Ectodermal cell (in vitro differentiated cells): ENCODE measurements at regions not wholly inside any gene's neighbourhood (a gene's known extent, or its start where the extent isn't known, plus 50 kb on each side); places are given as distances from the start of the nearest gene placed in this dataset.

Experiments
- H3K27ac ChIP-seq: 2 replicates; pipeline ENCODE4 v1.7.0; 2013; ENCODE audit warnings: mild to moderate bottlenecking, low read depth, low read length; ENCODE audit not compliant: insufficient read depth, poor library complexity, severe bottlenecking
- H3K27me3 ChIP-seq: 2 replicates; pipeline ENCODE4 v1.7.0; 2013; ENCODE audit warnings: mild to moderate bottlenecking, low read length; ENCODE audit not compliant: insufficient read depth, control insufficient read depth, poor library complexity, severe bottlenecking
- H3K36me3 ChIP-seq: one replicate; pipeline ENCODE4 v1.7.0; 2013; ENCODE audit warnings: low read length; ENCODE audit not compliant: control insufficient read depth, insufficient read depth
- H3K4me1 ChIP-seq: one replicate; pipeline ENCODE4 v1.7.0; 2013; ENCODE audit warnings: low read length; ENCODE audit not compliant: control insufficient read depth, insufficient read depth
- H3K4me3 ChIP-seq: 2 replicates; pipeline ENCODE4 v1.7.0; 2013; ENCODE audit warnings: low read depth, low read length, control low read depth; ENCODE audit not compliant: insufficient read depth
- H3K9me3 ChIP-seq: 2 replicates; pipeline ENCODE4 v1.7.0; 2013; ENCODE audit warnings: mild to moderate bottlenecking, low read length, moderate library complexity; ENCODE audit not compliant: control insufficient read depth
- WGBS, 2 experiments: methylation state at CpG; one replicate each; pipeline ENCODE4 v1.1.7; 2013; ENCODE audit warnings: missing lambda C conversion rate in 2 of 2; 5-methylcytosine and 5-hydroxymethylcytosine counted together

DNA sequence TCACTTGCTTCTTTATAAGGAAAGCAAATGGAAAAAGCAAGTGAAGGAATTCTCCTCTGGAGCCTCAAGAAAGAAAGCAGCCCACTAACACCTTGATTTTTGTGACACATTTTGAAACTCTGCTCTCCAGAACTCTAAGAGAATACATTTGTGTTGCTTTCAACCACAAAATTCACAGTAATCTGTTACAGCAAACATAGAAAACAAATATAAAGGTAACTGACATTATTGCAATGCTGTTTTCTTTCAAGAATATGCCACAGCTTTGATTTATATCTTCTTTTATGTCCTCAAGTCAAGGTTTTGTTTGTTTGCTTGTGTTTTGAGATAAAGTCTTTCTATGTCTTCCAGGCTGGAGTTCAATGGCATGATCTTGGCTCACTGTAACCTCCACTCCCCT, 103.1 kb upstream of the FIGN start:
- H3K4me1 ChIP-seq = peaks cover 6% of the 10 kb centered on the region
- no peak overlapping the region for H3K4me3 ChIP-seq
- no peaks in the 10 kb centered on the region for H3K9me3 ChIP-seq
- no peaks in the 10 kb centered on the region for H3K36me3 ChIP-seq
- no peaks in the 10 kb centered on the region for H3K27me3 ChIP-seq
- no peak overlapping the region for H3K27ac ChIP-seq

DNA sequence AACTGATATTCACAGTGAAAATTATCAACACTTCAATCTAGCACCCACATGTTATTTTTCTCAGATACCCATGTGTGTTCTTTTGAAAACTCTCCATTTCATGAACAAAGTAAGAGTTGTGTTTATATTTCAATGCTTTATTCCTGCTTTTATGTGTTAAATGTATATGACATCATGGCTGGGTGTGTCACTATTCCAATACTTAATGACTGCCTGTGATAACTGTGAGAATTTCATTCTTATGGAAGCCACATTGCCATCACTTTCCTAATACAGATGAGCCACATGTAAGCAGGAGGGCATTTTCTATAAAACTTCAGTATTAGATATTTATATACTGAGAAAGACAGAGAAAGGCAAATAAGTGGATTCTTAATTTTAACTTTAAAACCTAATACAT, 100.4 kb upstream of the FIGN start:
- Histone ChIP-seq H3K9me3 (no peaks in the 10 kb centered on the region), H3K4me1 (peaks cover 11% of the 10 kb centered on the region), H3K27ac (no peak overlapping the region), H3K27me3 (no peaks in the 10 kb centered on the region), H3K36me3 (no peaks in the 10 kb centered on the region), H3K4me3 (no peak overlapping the region)

DNA sequence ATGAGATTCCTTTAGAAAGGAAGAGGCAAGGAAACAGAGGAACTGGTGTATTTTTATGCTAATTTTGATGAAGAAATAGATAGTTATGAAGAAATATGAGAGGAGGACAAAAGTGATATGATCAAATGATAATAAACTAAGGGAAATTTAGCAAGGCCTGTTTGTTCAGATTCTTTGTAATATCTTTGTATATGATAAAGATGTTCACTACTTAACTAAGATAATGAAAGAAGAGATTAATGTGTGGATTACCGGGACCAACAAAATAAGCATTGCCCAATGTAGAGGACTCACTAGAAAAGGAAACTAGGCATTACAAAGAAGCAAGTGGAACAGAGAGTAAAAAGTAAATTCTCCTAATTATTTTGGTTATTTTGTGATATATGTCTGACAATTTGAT, 99.0 kb upstream of the FIGN start:
- Histone ChIP-seq H3K4me1 (peaks cover 11% of the 10 kb centered on the region), H3K36me3 (no peaks in the 10 kb centered on the region), H3K9me3 (no peaks in the 10 kb centered on the region), H3K27me3 (no peaks in the 10 kb centered on the region), H3K4me3 (no peak overlapping the region), H3K27ac (no peak overlapping the region)
- 88 to 92% methylated on average over 1 of the region's 1 CpG for WGBS, 2 experiments

DNA sequence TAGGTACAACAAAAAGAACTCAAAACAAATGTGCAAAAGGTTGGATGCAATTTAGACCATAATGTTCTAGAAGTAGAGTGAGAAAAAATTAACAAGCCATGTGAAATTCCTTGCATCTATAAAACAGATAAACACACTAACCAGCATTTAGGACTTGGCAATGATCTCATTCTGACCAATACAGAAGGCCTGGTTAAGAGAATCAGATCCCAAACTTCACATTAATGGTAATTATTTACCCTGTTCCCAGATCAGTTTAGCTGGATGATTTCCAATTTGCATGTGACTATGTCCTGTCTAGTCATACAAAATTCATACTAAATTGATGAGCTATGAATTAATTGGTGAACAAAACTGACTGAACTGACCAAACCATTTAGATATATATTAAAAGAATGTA, 98.4 kb upstream of the FIGN start:
- H3K4me3 ChIP-seq = no peak overlapping the region
- H3K9me3 ChIP-seq = no peaks in the 10 kb centered on the region
- no peaks in the 10 kb centered on the region for H3K36me3 ChIP-seq
- no peak overlapping the region for H3K27ac ChIP-seq
- H3K27me3 ChIP-seq = no peaks in the 10 kb centered on the region
- peaks cover 11% of the 10 kb centered on the region for H3K4me1 ChIP-seq

DNA sequence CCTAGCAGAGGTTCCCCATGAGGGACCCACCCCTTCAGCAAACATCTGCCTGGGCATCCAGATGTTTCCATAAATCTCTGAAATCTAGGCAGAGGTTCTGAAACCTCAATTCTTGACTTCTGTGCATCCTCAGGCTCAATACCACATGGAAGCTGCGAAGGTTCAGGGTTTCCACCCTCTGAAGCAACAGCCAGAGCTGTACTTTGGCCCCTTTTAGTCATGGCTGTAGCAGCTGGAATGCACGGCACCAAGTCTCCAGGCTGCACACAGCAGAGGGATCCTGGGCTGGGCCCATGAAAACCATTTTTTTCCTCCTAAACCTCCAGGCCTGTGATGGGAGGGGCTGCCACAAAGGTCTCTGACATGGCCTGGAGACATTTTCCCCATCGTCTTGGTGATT, 93.0 kb upstream of the FIGN start:
- peaks cover 4% of the 10 kb centered on the region for H3K4me1 ChIP-seq
- H3K27me3 ChIP-seq = no peaks in the 10 kb centered on the region
- 94% methylated on average over 3 of the region's 3 CpGs for WGBS, 2 experiments
- H3K27ac ChIP-seq = no peak overlapping the region
- H3K4me3 ChIP-seq = no peak overlapping the region
- H3K9me3 ChIP-seq = no peaks in the 10 kb centered on the region
- no peaks in the 10 kb centered on the region for H3K36me3 ChIP-seq

DNA sequence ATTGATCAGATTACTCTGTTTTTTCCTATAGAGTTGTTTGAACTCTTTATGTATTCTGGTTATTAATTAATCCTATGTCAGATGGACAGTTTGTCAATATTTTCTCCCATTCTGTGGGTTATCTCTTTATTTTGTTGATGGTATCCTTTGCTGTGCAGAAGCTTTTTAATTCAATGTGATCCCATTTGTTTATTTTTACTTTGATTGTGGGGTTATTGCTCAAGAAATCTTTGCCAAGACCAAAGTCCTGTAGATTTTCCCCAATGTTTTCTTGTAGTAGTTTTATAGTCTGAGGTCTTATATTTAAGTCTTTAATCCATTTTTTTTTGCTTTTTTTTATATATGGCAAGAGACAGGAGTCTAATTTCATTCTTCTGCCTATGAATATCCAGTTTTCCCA, 86.2 kb upstream of the FIGN start:
- Histone ChIP-seq H3K36me3 (no peaks in the 10 kb centered on the region), H3K4me1 (no peaks in the 10 kb centered on the region), H3K27ac (no peak overlapping the region), H3K4me3 (no peak overlapping the region), H3K27me3 (no peaks in the 10 kb centered on the region), H3K9me3 (no peaks in the 10 kb centered on the region)

DNA sequence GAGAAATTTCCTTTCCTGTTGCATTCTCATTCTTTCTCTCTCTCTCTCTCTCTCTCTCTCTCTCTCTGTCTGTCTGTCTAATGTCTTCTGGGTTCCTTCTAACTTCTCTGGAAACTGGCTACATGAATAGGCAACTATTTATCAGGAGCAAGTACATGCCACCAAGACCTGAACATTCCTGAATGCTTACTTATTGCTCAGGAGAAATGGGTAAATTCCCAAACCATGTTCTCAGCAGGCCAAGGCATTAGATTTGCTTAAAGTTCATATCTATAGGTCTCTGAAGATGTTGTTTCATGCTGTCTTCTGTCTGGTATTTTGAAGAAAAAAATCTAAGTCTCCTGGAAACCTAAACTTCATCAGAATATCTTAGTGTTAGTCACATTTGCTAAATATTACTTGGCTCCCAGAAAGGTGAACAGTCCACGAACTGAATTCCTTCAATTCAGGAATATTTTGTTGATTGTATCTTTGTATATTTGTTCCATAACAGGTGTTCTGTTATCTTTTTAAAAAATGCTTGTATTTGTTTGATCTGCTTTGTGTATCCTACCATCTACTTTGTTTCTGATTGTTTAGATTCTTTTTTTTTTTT, 77.2 kb upstream of the FIGN start:
- 91 to 100% methylated on average over 1 of the region's 1 CpG for WGBS, 2 experiments

DNA sequence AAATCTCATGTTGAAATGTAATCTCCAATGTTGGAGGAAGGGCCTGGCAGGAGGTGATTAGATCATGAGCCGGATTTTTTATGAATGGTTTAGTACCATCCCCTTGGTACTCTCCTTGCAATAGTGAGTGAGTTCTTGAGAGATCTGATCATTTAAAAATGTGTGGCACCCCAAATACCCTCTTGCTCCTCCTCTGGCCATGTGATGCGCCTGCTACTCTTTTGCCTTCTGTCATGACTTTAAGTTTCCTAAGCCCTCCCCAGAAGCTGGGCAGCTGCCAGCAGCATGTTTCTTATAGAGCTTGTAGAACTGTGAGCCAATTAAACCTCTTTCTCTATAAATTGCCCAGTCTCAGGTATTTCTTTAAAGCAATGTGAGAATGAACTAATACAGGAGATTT, 72.6 kb upstream of the FIGN start:
- H3K4me3 ChIP-seq = no peak overlapping the region
- H3K9me3 ChIP-seq = peaks cover 2% of the 10 kb centered on the region
- no peaks in the 10 kb centered on the region for H3K4me1 ChIP-seq
- 97% methylated on average over 2 of the region's 2 CpGs for WGBS, 2 experiments
- H3K27me3 ChIP-seq = no peaks in the 10 kb centered on the region
- H3K36me3 ChIP-seq = no peaks in the 10 kb centered on the region
- H3K27ac ChIP-seq = no peak overlapping the region

More for the DNA sequence above, 77.2 kb upstream of the FIGN start:
- Histone ChIP-seq H3K27me3 (no peaks in the 10 kb centered on the region), H3K4me3 (no peak overlapping the region), H3K36me3 (no peaks in the 10 kb centered on the region), H3K9me3 (peaks cover 2% of the 10 kb centered on the region), H3K27ac (no peak overlapping the region), H3K4me1 (no peaks in the 10 kb centered on the region)

DNA sequence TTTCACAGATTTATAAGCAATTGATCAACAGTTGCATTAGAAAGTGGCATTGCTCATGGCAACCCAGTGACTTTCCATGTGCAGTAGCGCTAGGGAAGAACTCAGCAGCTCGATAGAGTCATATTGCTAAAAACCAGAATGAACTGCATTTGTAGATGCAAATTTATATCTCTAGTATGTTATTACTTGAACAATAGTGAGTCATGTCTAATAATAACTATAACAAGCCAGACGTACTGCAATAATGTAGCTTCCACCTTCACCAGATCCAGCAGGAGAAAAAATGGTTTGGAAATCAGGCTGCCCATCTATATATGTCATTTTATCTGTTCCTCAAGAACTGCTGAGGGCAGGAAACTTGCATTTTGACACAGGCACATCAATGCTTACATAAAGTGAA, 66.5 kb upstream of the FIGN start:
- H3K4me1 ChIP-seq = no peaks in the 10 kb centered on the region
- no peak overlapping the region for H3K27ac ChIP-seq
- 93 to 100% methylated on average over 3 of the region's 3 CpGs for WGBS, 2 experiments
- no peak overlapping the region for H3K4me3 ChIP-seq
- no peaks in the 10 kb centered on the region for H3K9me3 ChIP-seq
- H3K27me3 ChIP-seq = no peaks in the 10 kb centered on the region
- H3K36me3 ChIP-seq = no peaks in the 10 kb centered on the region

DNA sequence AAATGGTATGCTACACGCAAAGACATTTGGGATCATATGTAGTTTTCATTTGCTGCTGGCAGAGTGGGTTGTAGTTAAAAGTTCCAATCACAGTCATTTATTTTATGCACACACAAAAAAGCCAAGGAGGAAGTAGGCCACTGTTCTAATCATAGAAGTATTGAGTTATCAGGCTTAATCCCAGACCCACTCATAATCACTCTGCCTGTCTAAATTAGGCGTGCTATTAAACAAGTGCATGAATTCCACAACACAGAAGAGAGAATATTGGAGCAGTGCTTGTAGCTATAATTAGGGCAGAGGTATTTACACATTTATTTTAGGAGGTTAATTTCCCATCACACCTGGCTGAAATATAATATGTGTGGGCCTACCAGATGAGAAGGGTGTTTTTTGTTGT, 65.7 kb upstream of the FIGN start:
- Histone ChIP-seq H3K27me3 (no peaks in the 10 kb centered on the region), H3K4me3 (no peak overlapping the region), H3K27ac (no peak overlapping the region), H3K4me1 (no peaks in the 10 kb centered on the region), H3K9me3 (no peaks in the 10 kb centered on the region), H3K36me3 (no peaks in the 10 kb centered on the region)
- 100% methylated on average over 2 of the region's 2 CpGs for whole genome bisulfite sequencing, 2 experiments

DNA sequence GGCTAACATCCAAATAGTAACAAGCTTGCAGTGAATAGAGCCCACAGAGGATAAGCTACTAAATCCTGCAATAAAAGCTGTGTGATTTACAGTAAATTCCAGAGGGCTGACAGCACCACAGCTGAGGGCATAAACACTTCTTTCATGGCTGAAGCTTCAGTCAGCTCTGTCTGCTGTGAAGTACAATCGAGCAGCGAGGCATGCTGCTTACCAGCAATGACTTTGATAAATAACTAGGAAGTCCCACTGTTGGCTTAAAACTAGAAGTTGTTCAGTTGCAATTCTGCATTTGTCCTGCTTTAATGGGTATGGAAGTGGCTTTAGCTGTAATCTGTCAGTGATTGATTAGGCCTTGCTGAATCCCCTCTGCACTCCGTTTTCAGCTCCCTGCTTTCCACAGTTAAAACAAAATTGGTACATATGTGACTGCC, 65.2 kb upstream of the FIGN start:
- H3K9me3 ChIP-seq = no peaks in the 10 kb centered on the region
- H3K36me3 ChIP-seq = no peaks in the 10 kb centered on the region
- no peaks in the 10 kb centered on the region for H3K27me3 ChIP-seq
- no peak overlapping the region for H3K4me3 ChIP-seq
- H3K4me1 ChIP-seq = no peaks in the 10 kb centered on the region
- 56 to 66% methylated on average over 3 of the region's 3 CpGs for WGBS, 2 experiments
- no peak overlapping the region for H3K27ac ChIP-seq
